GM19035 (cell line): ENCODE measurements at regions not wholly inside any gene's neighbourhood (a gene's known extent, or its start where the extent isn't known, plus 50 kb on each side); places are given as distances from the start of the nearest gene placed in this dataset.
"Not testable (repeated sequence)": the region's sequence is repeated elsewhere in the genome, so short reads cannot be mapped to it uniquely, and the experiment has no call there.

Experiments used
- ATAC-seq: cut with Tn5 transposase; IDR thresholded peaks from one replicate; pipeline ENCODE4 v1.9.1; 2021; ENCODE audit not compliant: unreplicated experiment

GRCh38 chr6:9139746-9140145 lies 704.4 kb upstream of the SLC35B3 start:
- no peak for ATAC-seq

DNA sequence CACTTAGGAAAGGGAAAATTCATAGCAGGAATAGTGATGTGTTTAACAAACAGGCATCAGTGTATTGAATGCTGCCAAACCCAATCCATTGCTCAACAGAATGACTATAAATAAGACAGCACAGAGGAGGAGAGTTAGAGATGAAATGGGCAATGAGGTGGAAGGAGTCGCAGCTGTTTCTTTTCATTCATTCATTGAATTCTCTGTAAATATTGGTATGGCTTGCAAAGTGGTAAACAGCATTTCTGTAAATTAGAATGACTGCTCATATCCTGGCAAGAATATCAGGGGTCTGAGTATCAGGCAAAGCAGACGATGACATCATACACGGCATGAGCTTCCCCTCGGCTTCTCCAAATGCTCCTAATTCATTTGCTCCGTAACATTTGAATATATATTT lies 703.6 kb upstream of the SLC35B3 start:
- ATAC-seq, result no peak

DNA sequence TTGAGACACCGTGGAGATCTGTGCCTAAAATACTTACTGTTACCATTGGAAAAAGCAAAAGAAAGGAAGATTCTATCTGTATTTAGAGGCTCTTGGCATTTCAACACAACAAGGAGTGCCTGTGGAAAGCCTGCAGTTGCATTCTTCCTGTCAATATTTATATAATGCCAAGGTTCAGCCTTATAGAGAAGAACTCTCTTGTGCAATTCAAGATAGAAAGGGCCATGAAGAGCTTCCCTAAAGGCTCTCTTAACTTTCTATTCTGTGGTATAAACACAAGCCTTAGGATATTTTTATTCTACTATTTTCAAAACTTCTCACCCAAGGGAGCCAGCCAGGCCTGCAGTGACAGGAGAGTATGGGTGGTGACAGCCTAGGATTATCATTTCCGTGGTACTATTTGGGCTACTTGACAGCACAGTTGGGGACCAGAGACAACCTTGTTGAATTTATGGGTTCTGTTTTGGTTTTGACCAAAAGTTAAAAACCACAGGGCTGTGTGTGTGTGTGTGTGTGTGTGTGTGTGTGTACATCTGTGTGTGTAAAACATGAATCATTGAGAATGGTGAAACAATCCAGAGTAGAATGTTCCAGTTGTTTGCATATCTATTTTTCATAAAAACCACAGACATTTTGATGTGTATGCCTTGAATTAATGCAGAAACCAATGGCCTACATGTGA lies 700.9 kb upstream of the SLC35B3 start:
- ATAC-seq, result no peak

GRCh38 chr6:9131616-9132015 lies 696.3 kb upstream of the SLC35B3 start:
- ATAC-seq, result no peak

DNA sequence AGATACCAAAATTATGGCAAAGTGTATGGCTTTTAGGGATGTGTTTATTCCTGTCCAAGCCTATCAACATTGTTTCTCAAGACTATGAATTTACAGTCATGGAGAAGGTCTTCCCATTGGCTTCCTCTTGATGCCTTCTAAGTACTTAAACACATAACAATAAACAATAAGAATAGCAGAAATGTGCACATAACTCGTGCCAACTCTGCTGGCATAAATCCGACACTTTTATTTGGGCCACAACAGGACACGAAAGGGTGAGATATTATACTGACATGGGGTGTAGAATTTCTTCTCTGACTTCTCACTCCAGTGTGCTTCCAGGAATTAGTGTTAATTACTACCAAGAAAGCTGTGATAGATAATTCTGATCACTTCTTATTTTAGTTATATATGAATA lies 695.9 kb upstream of the SLC35B3 start:
- no peak for ATAC-seq

GRCh38 chr6:9128970-9129369 lies 693.6 kb upstream of the SLC35B3 start:
- no peak for ATAC-seq

DNA sequence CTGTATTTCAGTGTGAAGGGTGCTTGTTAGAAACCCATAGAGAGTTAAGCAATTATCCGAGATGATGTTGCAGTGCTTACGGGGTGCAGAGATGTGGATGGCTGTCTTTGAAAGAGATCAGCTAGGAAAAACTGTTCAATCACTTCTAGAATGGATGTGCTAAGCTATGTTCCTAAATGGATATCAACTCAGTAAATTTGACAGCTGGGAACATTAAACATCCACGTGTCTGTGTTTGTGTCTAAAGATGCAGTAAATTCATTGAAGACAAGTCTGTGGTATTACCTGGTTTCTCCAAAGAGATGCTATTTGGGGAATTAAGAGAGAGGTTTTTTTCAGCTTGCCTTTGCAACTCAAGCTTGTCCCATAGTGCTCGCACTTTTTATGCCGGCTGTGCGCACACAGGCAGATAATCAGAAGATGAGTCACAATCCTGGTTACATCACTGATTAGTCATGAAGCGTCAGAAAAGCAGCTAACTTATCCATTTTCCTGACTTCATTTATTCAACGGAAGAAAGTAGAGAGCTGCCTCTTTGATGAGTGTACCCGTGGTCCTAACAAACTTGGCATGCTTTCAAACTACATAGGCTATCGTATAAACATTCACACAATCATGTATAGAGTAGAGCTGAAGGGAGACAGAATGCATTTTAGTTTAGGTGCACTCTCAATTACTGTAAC lies 691.7 kb upstream of the SLC35B3 start:
- ATAC-seq, result no peak

- not testable (repeated sequence) for ATAC-seq
Observed at GRCh38 chr6:9126034-9126433, 690.7 kb upstream of the SLC35B3 start.

GRCh38 chr6:9121549-9121948 lies 686.2 kb upstream of the SLC35B3 start:
- no peak for ATAC-seq

GRCh38 chr6:9116026-9116425 lies 680.7 kb upstream of the SLC35B3 start:
- ATAC-seq, result no peak

GRCh38 chr6:9112544-9112943 lies 677.2 kb upstream of the SLC35B3 start:
- ATAC-seq, result no peak

- ATAC-seq, result no peak
Observed at GRCh38 chr6:9103876-9104521, 668.7 kb upstream of the SLC35B3 start.

- no peak for ATAC-seq
Observed at GRCh38 chr6:9101920-9102319, 666.6 kb upstream of the SLC35B3 start.

- ATAC-seq, result no peak
Observed at GRCh38 chr6:9100869-9101580, 665.7 kb upstream of the SLC35B3 start.

DNA sequence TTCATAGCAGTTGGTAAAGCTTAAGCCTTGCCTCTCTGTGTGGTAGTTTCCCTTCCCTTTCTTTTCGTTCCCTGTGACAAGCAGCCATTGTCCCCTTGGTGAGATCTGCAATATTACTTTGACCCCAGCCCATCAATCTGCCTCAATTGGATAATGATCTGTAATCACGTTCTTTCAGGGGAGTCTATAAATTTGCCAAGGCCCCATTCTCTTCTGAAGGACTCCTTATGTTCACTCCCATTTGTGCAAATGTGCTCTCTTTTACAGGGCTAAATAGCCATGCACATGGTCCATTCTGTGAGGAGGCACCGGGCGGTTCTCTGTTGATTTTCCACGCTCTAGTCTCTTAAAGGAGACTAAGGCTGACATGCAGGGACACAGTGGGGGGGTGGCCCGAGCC lies 660.4 kb upstream of the SLC35B3 start:
- no peak for ATAC-seq

DNA sequence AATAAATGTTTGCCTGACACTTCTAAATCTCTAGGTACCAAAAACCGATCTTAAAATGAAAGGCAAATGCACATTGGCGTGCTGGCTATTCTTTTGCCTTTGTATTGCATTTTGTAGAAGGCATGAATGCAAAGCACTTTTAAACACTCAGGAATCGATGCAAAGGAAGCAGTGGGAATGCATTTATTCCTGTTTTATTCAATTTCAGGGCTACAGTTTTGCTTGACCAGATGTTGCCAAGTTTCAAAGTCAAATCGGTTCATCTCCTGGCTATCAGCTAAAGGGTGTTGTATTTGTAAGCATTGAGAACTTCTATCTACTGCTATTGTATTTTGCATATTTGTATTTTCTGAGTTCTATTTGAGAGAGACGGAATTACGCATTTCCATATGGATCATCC lies 659.8 kb upstream of the SLC35B3 start:
- ATAC-seq, result no peak

DNA sequence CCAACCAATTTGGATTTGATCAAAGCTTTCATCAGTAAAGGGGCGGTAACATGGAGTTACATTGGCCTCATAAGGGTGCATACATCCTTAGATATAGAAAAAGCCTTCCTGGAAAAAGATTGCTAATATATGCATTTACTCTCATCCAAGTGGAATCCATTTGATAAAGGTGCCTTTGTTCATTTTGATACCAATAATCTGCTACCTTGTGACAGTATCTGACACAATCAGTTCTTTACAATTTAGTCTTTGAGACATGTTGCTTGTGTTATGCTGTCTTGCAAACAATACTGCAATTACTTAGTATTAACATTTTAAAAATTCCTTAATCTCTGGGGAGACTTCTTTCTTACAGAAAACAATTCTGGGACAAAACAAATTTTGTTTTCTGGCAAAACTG lies 654.4 kb upstream of the SLC35B3 start:
- ATAC-seq, result no peak

DNA sequence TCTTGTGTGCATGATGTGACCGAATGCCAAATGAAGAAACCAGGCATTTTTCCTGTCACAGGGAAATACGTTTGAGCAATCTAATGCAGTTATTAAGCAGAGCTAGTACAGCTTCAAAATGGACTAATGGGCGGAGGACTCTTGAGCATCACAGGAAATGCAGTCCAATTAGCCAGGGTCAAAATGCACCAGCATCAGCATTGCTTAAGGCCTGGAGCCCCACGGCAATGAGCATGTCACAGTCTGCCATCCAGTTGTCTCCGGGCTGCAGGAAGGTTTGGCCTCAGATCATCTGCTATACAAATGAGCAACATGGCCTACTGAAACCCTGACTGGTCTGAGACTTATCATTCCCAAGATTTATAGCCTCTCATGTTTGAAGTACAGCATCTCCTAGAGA lies 652.1 kb upstream of the SLC35B3 start:
- no peak for ATAC-seq

- no peak for ATAC-seq
Observed at GRCh38 chr6:9086331-9086730, 651.0 kb upstream of the SLC35B3 start.

DNA sequence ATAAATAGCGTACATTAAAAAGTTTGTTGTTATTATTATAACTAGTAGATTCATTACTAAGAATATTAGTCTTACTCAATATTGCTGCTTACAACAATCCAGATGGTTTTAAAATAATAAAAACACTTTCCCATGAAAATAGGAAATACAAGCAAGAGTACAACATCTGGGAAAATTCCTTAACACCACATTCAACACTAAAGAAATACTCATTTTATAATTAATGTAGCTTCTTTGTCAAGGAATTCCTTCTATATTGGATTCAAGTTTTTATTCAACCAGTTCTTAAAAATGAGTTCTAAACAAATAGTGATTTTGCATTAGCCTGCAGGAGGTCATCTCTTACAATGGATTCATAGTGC lies 650.3 kb upstream of the SLC35B3 start:
- no peak for ATAC-seq

GRCh38 chr6:9085054-9085708 lies 649.8 kb upstream of the SLC35B3 start:
- ATAC-seq, result no peak
